GM21360 (cell line): ENCODE measurements at regions not wholly inside any gene's neighbourhood (a gene's known extent, or its start where the extent isn't known, plus 50 kb on each side); places are given as distances from the start of the nearest gene placed in this dataset.
A peak's percentile ranks its signal among the peaks of the same experiment; 100 is the strongest.

ENCODE experiments used
- ATAC-seq: cut with Tn5 transposase; IDR thresholded peaks from one replicate; pipeline ENCODE4 v1.9.1; 2021; ENCODE audit warnings: mild to moderate bottlenecking, moderate library complexity; ENCODE audit not compliant: unreplicated experiment

DNA sequence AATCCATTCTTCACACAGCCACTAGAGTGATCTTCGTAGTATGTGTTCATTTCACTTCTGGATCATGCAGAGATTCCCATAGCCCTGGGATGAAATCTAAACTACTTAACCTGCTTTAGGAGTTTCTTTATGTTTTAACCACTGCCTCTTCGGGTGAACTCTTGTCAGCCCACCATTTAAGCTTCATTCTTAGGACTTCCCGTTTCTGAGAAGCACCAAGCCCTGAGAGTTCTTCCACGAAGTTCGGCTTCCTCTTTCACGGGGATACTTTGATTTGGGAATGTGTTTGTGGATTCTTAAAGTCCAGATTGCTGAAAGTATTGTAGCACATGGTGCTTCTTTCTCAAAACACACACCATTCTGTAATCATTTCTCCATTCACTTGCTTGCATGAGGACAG, 205.0 kb downstream of the UBE2E3 start:
- ATAC-seq, result no peak

DNA sequence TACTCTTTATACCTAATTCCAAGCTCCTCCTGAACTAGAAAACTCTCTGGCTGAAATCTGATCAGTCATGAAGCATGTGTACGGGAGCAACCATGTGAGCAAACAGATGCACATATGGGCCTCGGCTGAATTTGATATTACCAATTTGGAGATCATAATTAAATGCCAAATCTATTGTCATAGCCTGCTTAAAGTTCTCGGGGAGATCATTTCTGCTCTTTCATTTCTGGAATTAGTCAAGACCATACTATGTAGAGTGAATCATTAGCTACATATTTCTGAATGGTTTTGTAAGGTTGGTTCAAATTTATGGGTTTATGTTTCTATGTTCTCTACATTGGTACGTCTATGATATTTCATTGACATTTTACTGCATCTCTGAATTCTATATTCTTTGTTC, 205.5 kb downstream of the UBE2E3 start:
- no peak for ATAC-seq

DNA sequence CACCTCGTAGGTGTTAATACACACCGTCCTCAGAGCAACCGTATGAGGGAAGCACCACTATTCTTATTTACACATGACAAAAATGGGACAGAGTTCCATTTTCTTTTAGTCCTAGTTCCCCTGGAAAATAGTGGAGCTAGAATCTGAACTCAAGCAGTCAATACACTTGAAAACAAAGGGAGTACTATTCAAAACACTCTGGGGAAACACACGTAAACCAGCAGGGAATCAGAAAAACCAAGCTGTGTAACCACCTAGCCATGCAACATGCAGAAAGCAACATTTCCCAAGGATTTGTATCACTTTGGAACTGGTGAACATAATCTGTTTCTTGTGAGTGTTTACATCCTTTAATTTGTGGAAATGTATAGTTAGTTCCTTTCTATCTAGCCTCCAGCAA, 208.2 kb downstream of the UBE2E3 start:
- ATAC-seq, result no peak

DNA sequence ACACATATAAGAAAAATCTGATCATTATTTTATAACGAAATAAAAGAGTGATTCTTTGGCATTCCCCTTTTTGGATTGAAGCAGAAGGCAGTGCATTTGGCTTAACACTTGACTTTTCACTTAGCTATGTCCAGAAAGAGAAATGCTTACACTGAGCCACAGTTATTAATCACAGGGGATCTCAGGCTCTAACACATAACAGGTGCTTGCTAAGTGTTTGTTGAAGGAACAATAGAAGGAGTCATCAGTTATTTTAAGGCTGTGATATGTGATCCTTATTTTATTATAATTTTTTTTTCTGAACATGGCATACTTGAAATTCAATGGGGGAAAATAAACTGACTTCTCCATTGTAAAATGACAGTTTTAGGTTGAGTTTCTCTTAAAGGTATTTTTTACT, 209.5 kb downstream of the UBE2E3 start:
- ATAC-seq, result no peak

DNA sequence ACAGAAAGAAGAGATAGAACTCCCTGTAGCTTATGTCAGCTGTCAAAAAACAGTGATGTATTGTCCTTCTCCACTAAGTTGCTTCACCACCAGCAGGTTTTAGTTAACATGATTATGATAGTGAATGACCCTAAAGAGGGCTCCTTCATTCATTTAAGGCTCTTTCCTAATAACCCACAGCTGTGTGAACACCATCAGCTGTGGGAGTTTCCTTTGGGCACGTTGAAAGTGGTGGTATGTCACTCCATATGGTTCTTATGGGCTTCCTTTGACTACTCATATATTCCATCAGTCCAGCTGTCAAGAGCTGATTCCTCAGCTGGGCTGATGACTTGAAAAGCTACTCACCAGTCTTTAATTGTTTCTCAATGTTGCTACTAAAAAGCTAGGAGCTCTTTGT, 210.3 kb downstream of the UBE2E3 start:
- ATAC-seq, result no peak

DNA sequence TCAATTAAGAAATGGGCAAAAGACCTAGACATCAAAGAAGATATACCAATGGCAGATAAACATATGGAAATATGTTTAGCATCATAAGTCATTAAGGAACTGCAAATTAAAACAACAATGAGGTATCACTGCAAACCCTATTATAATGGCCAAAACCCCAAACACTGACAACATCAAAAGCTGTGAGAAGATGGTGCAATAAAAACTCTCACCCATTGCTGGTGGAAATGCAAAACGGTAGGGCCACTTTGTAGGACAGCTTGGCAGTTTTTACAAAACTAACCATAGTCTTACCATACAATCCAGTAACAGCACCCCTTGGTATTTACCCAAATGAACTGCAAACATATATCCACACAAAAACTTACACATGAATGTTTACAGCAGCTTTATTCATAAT, 213.1 kb downstream of the UBE2E3 start:
- no peak for ATAC-seq

DNA sequence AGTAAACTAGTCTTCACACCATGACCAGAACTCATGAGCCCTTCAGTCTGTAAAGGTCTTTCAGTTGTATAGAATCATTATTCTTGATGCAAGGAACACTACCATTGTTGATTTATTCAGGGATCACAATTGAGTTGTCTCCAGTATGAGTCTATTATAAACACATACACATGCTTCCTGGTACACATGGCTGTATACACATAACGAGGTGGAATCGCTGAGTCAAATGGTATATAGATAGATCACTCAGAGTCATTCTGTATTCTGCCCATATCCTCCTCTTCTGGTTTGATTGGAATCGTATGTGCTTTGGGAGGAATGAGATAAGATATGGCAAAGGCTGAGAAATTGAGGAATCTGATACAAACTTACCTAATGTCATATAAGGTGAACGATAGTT, 216.0 kb downstream of the UBE2E3 start:
- ATAC-seq, result no peak

DNA sequence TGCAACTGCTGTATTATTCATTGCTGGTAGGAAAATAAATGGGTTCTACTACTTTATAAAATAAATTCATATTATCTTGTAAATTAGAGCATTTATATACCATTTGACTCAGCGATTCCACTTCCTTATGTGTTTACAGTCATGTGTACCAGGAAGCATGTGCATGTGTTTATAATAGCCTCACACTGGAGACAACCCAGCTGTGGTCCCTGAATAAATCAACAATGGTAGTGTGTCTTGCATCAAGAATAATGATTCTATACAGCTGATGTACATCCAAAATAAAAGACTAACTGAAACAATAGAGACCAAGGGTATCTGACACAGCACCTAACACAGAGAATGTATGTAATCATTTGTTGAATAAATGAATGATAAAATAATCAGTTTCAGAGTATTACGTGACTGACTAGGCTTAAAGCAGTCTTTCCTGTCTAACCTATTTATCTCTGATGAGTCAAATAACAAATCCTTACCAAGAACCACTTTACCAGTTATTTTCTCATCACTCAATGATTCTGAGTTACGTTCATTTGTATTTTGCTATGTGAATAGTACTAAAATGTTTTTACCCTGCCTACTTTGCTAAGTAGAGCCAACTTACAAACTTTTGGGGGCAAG, 216.8 kb downstream of the UBE2E3 start:
- ATAC-seq, result no peak

DNA sequence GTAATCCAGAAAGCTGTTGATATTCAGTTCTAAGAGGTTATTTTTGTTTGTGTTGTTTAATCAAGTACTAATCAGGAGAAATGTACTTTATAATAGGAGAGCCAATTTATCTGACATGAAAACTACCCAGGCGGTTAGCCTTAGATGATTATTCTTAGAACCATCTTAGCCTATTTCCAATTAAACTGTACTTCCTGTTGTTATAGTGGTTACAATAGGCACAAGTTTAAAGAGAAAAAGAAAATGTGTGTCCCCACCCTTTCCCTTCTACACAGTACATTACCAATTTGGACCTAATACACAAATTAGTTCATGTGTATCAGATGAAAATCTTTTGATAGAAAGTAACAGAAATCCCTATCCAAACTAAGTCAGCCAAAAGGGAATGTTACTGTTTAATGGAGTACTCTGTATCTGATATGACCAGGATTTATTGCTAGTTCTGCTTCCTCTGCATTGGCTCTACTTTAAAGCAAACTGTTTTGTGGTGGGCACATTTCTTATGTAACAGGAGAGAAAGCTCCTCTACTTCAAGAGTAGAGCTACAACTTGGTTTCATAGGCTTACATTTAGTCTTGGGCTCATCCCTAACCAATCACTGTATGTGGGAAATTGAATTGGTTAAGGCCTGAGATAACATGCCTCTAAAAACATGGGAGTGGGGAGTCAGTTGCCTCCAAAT, 217.9 kb downstream of the UBE2E3 start:
- ATAC-seq, result no peak

DNA sequence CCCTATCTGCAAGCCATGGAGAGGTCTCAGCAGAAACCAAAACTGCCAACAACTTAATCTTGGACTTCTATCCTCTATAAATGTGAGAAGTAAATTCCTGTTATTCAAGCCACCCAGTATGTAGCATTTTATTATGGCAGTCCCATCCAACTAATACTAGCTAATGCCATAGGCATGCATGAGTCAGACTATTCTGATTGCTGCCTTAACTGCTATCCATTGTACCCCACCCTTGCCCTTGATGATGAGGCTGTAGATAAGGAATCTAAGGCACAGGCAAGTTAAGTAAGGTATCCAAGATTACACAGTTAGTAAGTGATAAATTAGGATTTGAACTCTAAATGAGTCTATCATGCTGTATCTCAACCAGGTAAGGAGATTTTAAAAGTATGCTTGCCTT, 223.0 kb downstream of the UBE2E3 start:
- no peak for ATAC-seq

DNA sequence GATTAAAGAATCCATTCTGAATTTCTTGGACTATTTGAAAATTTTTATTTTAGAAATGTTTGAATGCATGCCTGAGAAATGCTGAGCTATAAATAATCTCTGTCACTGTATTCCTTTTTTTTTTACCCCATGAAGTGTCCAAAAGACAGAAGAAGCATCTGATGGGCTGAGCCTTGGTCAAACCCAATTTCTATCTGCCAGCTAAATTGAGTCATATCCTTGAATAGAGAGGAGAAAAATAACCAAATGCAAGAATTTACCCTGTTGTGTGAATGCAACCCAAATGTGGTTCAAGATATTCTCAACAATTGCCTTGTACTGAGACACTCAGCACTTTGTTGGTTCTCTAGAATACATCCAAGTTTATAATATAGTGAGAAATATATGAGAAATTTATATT, 223.5 kb downstream of the UBE2E3 start:
- ATAC-seq, result no peak

DNA sequence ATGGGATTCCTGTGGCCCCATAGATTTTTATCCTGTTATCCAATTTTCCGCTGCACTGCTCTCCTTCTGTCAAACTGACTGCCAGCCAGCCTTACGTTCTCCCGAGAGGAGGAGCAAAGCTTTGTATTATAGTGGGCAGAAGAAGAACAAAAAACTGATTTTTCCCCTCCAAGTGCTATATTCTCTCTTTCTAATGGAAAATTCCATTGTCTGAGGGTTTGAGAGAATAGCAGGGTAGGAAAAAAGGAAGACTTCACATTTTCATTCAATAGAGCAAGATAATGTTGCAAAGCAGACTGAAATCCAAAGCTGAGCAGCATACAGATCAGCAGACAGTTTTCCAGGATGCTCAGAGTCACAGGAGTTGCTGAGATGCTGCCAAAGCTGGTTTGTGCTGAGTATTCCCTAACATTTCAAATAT, 238.0 kb downstream of the UBE2E3 start:
- ATAC-seq, result no peak

DNA sequence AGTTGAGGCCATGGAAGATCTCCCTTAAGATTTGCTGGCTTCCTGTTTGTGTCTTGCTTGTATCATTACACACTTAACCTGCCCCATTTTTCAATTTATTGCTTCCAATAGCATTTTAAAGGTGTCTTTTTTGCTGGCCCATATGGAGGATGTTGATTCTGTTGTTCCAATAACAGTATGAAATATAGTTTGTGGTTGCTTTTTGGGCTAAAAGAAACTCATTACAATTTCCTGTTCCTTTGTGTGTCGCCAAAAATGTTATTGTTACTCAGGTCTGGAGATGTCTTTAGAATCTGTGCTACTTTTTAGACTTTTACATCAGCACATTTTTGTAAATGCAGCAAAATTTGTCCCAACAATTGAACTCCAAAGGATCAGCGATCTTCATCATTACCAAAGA, 234.0 kb upstream of the ITGA4 start:
- no peak for ATAC-seq

DNA sequence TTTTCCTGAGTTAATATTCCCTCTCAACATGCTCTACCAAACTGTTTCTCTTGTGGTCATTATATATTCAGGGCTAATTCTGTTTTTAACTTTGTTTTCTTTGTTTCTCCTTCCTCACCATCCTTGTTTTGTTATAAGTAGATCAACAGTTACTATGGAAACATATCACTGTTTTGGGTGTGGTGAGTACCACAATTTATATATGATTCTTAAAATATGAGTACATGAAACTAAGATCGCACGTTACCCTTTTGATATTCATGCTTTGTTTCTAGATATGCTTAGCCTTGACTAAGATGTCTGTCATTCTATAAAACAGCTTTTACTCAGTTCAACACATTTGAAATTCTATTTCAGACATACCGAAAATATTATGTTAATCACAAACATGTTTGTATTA, 232.3 kb upstream of the ITGA4 start:
- ATAC-seq, result no peak

DNA sequence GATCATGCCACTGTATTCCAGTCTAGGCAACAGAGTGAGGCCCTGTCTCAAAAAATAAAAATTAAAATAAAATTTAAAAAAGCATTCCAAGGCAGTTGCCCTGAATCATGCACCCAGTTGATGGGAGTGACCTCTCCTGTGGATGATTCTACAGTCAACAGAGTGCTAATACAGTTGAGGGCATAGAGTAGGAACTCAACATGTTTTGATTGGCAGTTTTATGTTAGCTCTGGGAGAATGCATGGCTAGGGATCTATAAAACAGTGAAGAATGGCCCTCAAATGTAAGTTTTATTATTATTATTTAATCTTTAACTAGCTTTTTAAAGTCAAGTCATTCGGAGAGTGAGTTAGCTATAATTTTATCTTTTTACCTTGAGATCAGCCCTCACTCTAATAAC, 228.5 kb upstream of the ITGA4 start:
- no peak for ATAC-seq

DNA sequence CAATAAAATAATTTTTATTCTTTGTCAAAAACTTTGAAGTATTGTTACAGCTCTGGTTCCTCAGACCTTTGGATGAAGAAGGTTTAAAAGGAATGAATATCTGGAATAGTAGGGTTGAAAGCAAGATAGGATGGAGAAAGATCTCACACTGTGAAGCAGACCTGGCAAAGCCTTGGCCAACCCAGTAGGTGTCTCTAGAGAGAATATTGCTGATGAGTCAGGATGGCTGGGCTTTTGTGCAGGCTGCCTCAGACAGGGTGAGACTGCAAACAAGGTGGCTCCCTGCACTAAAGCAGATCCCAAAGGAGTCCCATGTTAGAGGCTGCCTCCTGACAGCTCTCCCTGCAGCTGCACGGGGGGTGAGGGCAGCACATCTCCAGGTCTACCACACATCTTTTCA, 226.0 kb upstream of the ITGA4 start:
- ATAC-seq, result no peak

DNA sequence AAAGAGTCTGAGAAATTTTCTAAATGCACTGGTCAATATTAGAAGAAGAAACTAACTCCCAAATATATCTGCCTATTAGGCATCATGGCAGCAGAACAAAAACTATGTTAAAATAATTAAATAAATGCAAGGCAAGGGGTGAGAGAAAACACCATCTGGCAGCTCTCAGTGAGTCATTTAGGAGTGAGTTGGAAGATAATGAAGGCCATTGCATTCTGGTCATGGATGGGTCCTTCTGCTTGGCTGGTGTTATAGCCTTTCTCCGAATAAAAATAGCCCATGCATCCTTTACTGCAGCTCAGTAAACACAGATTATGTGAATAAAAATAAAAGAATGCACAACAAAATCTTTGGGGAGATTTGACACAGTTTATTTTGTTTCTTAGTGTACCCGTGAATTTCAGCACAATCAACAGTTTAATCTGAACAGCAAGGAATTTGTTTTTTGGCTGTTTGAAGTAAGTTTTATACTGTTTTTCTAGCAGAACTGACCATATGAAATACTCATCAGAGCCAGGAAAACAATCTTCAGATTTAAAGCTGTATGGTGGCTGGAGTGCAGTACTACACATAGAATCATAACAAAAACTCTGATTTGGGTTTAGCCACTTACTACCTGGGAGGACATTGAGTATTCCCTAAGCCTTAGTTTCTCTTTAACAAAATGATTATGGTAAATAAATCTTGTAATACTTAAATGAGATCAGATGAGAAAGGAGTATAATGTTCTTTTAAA, 225.1 kb upstream of the ITGA4 start:
- ATAC-seq, result no peak

DNA sequence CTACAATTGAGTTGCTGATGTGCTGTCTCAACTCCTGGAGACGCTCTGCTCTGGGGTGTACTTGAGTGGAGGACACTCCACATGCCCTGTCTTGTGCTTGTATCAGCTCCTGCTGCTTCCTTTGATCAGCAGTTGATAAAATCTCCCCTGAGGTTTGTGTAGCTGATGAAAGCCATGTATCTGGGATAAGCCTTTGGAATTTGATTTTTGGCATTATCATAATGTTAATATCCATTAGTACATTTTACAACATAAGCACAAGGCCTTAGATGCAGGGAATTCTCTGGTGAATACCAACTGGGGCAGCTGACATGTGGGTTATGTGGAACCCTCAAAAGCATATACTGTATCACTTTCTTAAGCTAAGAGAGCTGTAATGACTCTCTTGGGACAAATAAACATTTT, 222.7 kb upstream of the ITGA4 start:
- ATAC-seq, result no peak

DNA sequence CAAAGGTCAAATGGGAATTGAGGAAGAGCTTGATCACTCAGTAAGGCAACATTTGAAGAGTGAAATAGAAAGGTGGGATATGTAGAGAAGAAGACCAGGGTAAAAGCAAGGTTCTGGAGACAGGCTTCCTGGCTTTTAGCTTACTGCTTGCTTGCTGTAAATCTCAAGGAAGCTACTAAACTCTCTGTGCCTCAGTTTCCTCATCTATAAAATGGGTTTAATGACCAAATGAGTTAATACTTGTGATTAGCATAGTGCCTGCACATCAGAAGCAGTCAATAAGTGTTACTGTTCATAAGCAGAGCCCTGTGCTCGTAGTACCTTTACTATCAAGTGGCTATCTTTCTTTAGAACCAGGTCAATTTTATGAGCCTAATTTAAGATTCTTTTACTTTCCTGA, 222.2 kb upstream of the ITGA4 start:
- no peak for ATAC-seq

DNA sequence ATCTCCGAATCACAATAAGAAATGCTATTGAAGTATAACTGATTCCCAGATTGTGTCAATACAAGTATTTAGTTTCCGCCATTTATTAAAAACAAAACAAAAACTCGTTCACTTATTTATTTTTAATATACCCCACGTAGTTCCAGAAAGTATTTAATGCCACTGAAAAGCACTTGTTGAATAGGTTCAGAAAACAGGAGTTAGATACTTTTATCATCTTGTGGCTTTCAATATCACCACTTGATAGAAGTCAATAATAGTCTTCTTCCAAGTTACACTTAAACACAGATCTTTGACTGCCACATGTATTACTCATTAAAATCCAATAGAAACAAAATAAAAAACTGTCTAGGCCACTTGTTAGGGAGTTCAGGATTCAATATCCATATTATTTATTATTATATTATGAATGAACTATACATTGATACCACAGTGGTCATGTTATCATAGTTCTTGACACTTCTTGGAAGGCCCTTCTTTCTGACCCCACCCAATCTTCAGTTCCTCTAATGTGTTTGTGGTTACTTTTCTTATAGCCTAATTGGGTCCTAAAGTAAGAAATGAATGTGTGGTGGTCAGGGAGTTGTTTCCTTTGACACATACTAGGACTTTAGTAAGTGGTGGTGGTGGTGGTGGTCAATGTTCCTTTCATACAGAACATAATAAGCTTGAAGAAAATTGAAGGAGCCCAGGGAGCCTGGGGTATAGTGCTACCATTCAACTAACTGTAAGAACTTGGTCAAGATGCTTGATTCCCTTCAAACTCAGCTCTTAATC, 221.3 kb upstream of the ITGA4 start:
- ATAC-seq, result peak; percentile 94

DNA sequence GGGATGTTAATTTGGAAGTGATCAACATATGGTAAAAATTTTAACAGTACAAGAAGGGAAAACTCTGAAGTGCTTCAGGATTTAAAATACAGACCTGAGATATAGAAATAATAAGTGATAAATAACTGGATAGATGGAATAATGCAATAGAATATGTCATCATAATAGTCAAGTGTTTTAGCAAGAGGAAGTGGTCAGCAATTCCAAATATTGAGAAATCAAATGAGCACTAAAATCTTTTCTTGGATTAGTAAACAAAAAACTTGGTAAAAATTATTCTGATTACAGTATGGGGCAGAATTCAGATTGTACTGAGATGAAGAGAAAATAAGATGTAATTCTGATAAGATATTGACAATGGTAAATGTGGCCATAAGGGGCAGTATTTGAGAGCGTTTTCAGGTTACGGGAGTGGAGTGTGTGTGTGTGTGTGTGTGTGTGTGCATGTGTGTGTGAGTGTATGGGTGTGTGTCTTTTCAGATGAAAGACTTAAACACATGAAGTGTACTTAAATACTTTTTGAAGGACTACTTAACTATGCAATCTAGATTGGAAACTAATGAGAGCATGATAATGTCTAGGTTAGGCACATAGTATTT, 217.9 kb upstream of the ITGA4 start:
- no peak for ATAC-seq
